ENCODE measurements at regions not wholly inside any gene's neighbourhood (a gene's known extent, or its start where the extent isn't known, plus 50 kb on each side); places are given as distances from the start of the nearest gene placed in this dataset.

GRCh38 chr4:45358573-45359506 is 632.5 kb upstream of the GNPDA2 start:
- no peak for DNase-seq (ENCODE audit: low read depth in 2 of 2)

- DNase-seq (ENCODE audit: low read depth in 2 of 2): no peak
Observed at GRCh38 chr4:45353161-45353560, 626.8 kb upstream of the GNPDA2 start.

GRCh38 chr4:45350438-45350837 is 624.1 kb upstream of the GNPDA2 start:
- DNase-seq (ENCODE audit: low read depth in 2 of 2): no peak

GRCh38 chr4:45349859-45350258 is 623.5 kb upstream of the GNPDA2 start:
- no peak for DNase-seq (ENCODE audit: low read depth in 2 of 2)

GRCh38 chr4:45346816-45347435 is 620.6 kb upstream of the GNPDA2 start:
- DNase-seq (ENCODE audit: low read depth in 2 of 2): no peak

- DNase-seq (ENCODE audit: low read depth in 2 of 2): no peak
Observed at GRCh38 chr4:45345558-45345957, 619.2 kb upstream of the GNPDA2 start.

GRCh38 chr4:45331802-45332201 is 605.4 kb upstream of the GNPDA2 start:
- no peak for DNase-seq (ENCODE audit: low read depth in 2 of 2)

- DNase-seq (ENCODE audit: low read depth in 2 of 2): no peak
Observed at GRCh38 chr4:45327544-45327943, 601.2 kb upstream of the GNPDA2 start.

GRCh38 chr4:45324455-45325417 is 598.4 kb upstream of the GNPDA2 start:
- DNase-seq (ENCODE audit: low read depth in 2 of 2): no peak

GRCh38 chr4:45323453-45324058 is 597.2 kb upstream of the GNPDA2 start:
- no peak for DNase-seq (ENCODE audit: low read depth in 2 of 2)

- no peak for DNase-seq (ENCODE audit: low read depth in 2 of 2)
Observed at GRCh38 chr4:45317739-45318138, 591.4 kb upstream of the GNPDA2 start.

- no peak for DNase-seq (ENCODE audit: low read depth in 2 of 2)
Observed at GRCh38 chr4:45317276-45317675, 590.9 kb upstream of the GNPDA2 start.

- DNase-seq (ENCODE audit: low read depth in 2 of 2): no peak
Observed at GRCh38 chr4:45316257-45316656, 589.9 kb upstream of the GNPDA2 start.

- DNase-seq (ENCODE audit: low read depth in 2 of 2): no peak
Observed at GRCh38 chr4:45302828-45303227, 576.5 kb upstream of the GNPDA2 start.

GRCh38 chr4:45294464-45294863 is 568.1 kb upstream of the GNPDA2 start:
- DNase-seq (ENCODE audit: low read depth in 2 of 2): no peak

- DNase-seq (ENCODE audit: low read depth in 2 of 2): no peak
Observed at GRCh38 chr4:45293335-45293734, 567.0 kb upstream of the GNPDA2 start.

- DNase-seq (ENCODE audit: low read depth in 2 of 2): no peak
Observed at GRCh38 chr4:45292844-45293243, 566.5 kb upstream of the GNPDA2 start.

GRCh38 chr4:45284400-45285085 is 558.2 kb upstream of the GNPDA2 start:
- no peak for DNase-seq (ENCODE audit: low read depth in 2 of 2)

- DNase-seq (ENCODE audit: low read depth in 2 of 2): no peak
Observed at GRCh38 chr4:45283352-45283751, 557.0 kb upstream of the GNPDA2 start.

GRCh38 chr4:45280121-45280520 is 553.8 kb upstream of the GNPDA2 start:
- DNase-seq (ENCODE audit: low read depth in 2 of 2): no peak

- DNase-seq (ENCODE audit: low read depth in 2 of 2): no peak
Observed at GRCh38 chr4:45275862-45276261, 549.5 kb upstream of the GNPDA2 start.

All from lung microvascular endothelial cell (primary cell).